Mammary epithelial cell (primary cell): ENCODE measurements at regions not wholly inside any gene's neighbourhood (a gene's known extent, or its start where the extent isn't known, plus 50 kb on each side); places are given as distances from the start of the nearest gene placed in this dataset.
"Not testable (repeated sequence)": the region's sequence is repeated elsewhere in the genome, so short reads cannot be mapped to it uniquely, and the experiment has no call there.

Experiments used
- EZH2 ChIP-seq: IDR thresholded peaks from 2 replicates; pipeline ENCODE4 v1.6.1; 2012; ENCODE audit warnings: low read length, inconsistent platforms, borderline replicate concordance
- TF ChIP-seq, protein P1 (sequence below), 2 donors: IDR thresholded peaks in 1 of 2; conservative IDR thresholded peaks in 1 of 2; 2 replicates each; pipeline ENCODE4 v1.5.1; 2011 to 2012; ENCODE audit warnings: inconsistent platforms in 2 of 2, low read length in 2 of 2, mild to moderate bottlenecking in 2 of 2, control low read depth in 1 of 2, low read depth in 1 of 2; ENCODE audit not compliant: insufficient read depth in 1 of 2; ENCODE audit errors: extremely low read depth in 1 of 2

GRCh38 chr10:84756653-84757052 is 428.3 kb downstream of the CCSER2 start:
- TF ChIP-seq EZH2 = not testable (repeated sequence)
- TF ChIP-seq, protein P1, sequence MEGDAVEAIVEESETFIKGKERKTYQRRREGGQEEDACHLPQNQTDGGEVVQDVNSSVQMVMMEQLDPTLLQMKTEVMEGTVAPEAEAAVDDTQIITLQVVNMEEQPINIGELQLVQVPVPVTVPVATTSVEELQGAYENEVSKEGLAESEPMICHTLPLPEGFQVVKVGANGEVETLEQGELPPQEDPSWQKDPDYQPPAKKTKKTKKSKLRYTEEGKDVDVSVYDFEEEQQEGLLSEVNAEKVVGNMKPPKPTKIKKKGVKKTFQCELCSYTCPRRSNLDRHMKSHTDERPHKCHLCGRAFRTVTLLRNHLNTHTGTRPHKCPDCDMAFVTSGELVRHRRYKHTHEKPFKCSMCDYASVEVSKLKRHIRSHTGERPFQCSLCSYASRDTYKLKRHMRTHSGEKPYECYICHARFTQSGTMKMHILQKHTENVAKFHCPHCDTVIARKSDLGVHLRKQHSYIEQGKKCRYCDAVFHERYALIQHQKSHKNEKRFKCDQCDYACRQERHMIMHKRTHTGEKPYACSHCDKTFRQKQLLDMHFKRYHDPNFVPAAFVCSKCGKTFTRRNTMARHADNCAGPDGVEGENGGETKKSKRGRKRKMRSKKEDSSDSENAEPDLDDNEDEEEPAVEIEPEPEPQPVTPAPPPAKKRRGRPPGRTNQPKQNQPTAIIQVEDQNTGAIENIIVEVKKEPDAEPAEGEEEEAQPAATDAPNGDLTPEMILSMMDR (conservative IDR thresholded peaks at IDR 0.05 in 1 of 2, IDR thresholded peaks at IDR 0.05 in 1 of 2; ENCODE audit: extremely low read depth in 1 of 2, insufficient read depth in 1 of 2, low read depth in 1 of 2, low read length in 2 of 2) = not testable (repeated sequence)
